Tibial artery (tissue), 4 donors: ENCODE measurements at regions not wholly inside any gene's neighbourhood (a gene's known extent, or its start where the extent isn't known, plus 50 kb on each side); places are given as distances from the start of the nearest gene placed in this dataset.
"Not testable (repeated sequence)": the region's sequence is repeated elsewhere in the genome, so short reads cannot be mapped to it uniquely, and the experiment has no call there.

Experiments used
- DNase-seq, 2 donors: peaks; one replicate each; pipeline ENCODE4 v3.0.0-alpha.2; 2019
- H3K27ac ChIP-seq, 2 donors: fragments of 200-600 bp; sonication (generic) in 1 of 2; 1 replicate in 1 of 2; 2 replicates in 1 of 2; pipeline ENCODE4 v1.5.1; 2018 to 2019; ENCODE audit warnings: mild to moderate bottlenecking in 1 of 2
- H3K27me3 ChIP-seq, 2 donors: fragments of 200-600 bp; sonication (generic) in 1 of 2; one replicate each; pipeline versions ENCODE4 v1.5.1 to v1.6.0; 2016 to 2019
- H3K36me3 ChIP-seq, 3 donors: fragments of 200-600 bp; sonication (generic) in 2 of 3; one replicate each; pipeline ENCODE4 v1.5.1; 2016 to 2019; ENCODE audit warnings: mild to moderate bottlenecking in 2 of 3
- H3K4me1 ChIP-seq, 4 donors: fragments of 200-600 bp; sonication (generic) in 2 of 4; 1 replicate in 3 of 4; 2 replicates in 1 of 4; pipeline ENCODE4 v1.5.1; 2016 to 2019
- H3K4me3 ChIP-seq, 2 donors: fragments of 200-600 bp; sonication (generic) in 1 of 2; 1 replicate in 1 of 2; 2 replicates in 1 of 2; pipeline ENCODE4 v1.5.1; 2018 to 2019; ENCODE audit warnings: mild to moderate bottlenecking in 2 of 2
- H3K9me3 ChIP-seq, 3 donors: fragments of 200-600 bp; sonication (generic) in 1 of 3; one replicate each; pipeline ENCODE4 v1.5.1; 2016 to 2019
- CTCF ChIP-seq, 2 experiments: fragments of 200-600 bp in 1 of 2; fragments of 450-650 bp in 1 of 2; IDR thresholded peaks; one replicate each; pipeline ENCODE4 v1.5.1; 2017 to 2019; ENCODE audit warnings: antibody characterized with exemption in 2 of 2, mild to moderate bottlenecking in 1 of 2, moderate library complexity in 1 of 2
- intact Hi-C: fragments of 100-400 bp; cut with DNase I; formaldehyde crosslinking; loops from one replicate; pipeline ENCODE4 v1.15.0; 2023; ENCODE audit warnings: low total_unique reads

- Histone ChIP-seq H3K27ac (no peak overlapping the region), H3K9me3 (peaks cover 0 to 3% (median 0%) of the 10 kb centered on the region in 3 donors), H3K36me3 (no peaks in the 10 kb centered on the region), H3K27me3 (no peaks in the 10 kb centered on the region), H3K4me3 (no peak overlapping the region), H3K4me1 (no peaks in the 10 kb centered on the region)
- intact Hi-C loops, result no loop called here
- no peak for DNase-seq
- TF ChIP-seq CTCF (IDR thresholded peaks at IDR 0.05), result no peak
These were observed 905.3 kb upstream of the MDGA2 start for GRCh38 chr14:48580692-48581091.

- intact Hi-C loops, result no loop called here
- Histone ChIP-seq H3K4me1 (no peaks in the 10 kb centered on the region), H3K27ac (no peak overlapping the region), H3K36me3 (no peaks in the 10 kb centered on the region), H3K4me3 (no peak overlapping the region), H3K9me3 (peaks cover 0 to 4% (median 0%) of the 10 kb centered on the region in 3 donors), H3K27me3 (no peaks in the 10 kb centered on the region)
- TF ChIP-seq CTCF (IDR thresholded peaks at IDR 0.05), result no peak
- no peak for DNase-seq
These were observed 900.4 kb upstream of the MDGA2 start for GRCh38 chr14:48575772-48576171.

GRCh38 chr14:48568688-48569087, 893.3 kb upstream of the MDGA2 start:
- no peak for TF ChIP-seq CTCF (IDR thresholded peaks at IDR 0.05)
- no peaks in the 10 kb centered on the region for H3K4me1 ChIP-seq
- no peak overlapping the region for H3K4me3 ChIP-seq
- no peaks in the 10 kb centered on the region for H3K36me3 ChIP-seq
- intact Hi-C loops, result no loop called here
- no peaks in the 10 kb centered on the region for H3K27me3 ChIP-seq
- DNase-seq, result no peak
- no peaks in the 10 kb centered on the region for H3K9me3 ChIP-seq
- no peak overlapping the region for H3K27ac ChIP-seq

GRCh38 chr14:48568252-48568651, 892.8 kb upstream of the MDGA2 start:
- no peak for DNase-seq
- Histone ChIP-seq H3K27me3 (no peaks in the 10 kb centered on the region), H3K9me3 (no peaks in the 10 kb centered on the region), H3K4me3 (no peak overlapping the region), H3K4me1 (no peaks in the 10 kb centered on the region), H3K36me3 (no peaks in the 10 kb centered on the region), H3K27ac (no peak overlapping the region)
- TF ChIP-seq CTCF (IDR thresholded peaks at IDR 0.05), result no peak
- intact Hi-C loops, result no loop called here

GRCh38 chr14:48563489-48563888, 888.1 kb upstream of the MDGA2 start:
- no peak overlapping the region for H3K4me3 ChIP-seq
- no peaks in the 10 kb centered on the region for H3K36me3 ChIP-seq
- intact Hi-C loops, result no loop called here
- no peaks in the 10 kb centered on the region for H3K9me3 ChIP-seq
- no peak overlapping the region for H3K27ac ChIP-seq
- TF ChIP-seq CTCF (IDR thresholded peaks at IDR 0.05), result no peak
- H3K4me1 ChIP-seq, result no peaks in the 10 kb centered on the region
- no peak for DNase-seq
- no peaks in the 10 kb centered on the region for H3K27me3 ChIP-seq

- H3K36me3 ChIP-seq, H3K27ac ChIP-seq, intact Hi-C loops, DNase-seq, H3K9me3 ChIP-seq, H3K4me1 ChIP-seq, H3K4me3 ChIP-seq, H3K27me3 ChIP-seq: not testable (repeated sequence)
These were observed 886.0 kb upstream of the MDGA2 start for GRCh38 chr14:48561438-48561837.
